SK-N-MC (cell line): ENCODE measurements at regions not wholly inside any gene's neighbourhood (a gene's known extent, or its start where the extent isn't known, plus 50 kb on each side); places are given as distances from the start of the nearest gene placed in this dataset.

Source experiments
- EZH2 ChIP-seq: fragments of 200-600 bp; sonication (generic); IDR thresholded peaks from one replicate; pipeline ENCODE4 v1.6.1; 2017; ENCODE audit warnings: antibody characterized with exemption
- FOXP2 ChIP-seq: optimal IDR thresholded peaks from 2 replicates; pipeline ENCODE3; 2011; ENCODE audit warnings: mild to moderate bottlenecking, moderate library complexity; ENCODE audit not compliant: insufficient read depth; ENCODE audit errors: extremely low read length, control extremely low read depth
- POLR2AphosphoS5 ChIP-seq: IDR thresholded peaks from 2 replicates; pipeline ENCODE4 v1.6.1; 2012; ENCODE audit warnings: mild to moderate bottlenecking, low read depth, low read length, borderline replicate concordance

DNA sequence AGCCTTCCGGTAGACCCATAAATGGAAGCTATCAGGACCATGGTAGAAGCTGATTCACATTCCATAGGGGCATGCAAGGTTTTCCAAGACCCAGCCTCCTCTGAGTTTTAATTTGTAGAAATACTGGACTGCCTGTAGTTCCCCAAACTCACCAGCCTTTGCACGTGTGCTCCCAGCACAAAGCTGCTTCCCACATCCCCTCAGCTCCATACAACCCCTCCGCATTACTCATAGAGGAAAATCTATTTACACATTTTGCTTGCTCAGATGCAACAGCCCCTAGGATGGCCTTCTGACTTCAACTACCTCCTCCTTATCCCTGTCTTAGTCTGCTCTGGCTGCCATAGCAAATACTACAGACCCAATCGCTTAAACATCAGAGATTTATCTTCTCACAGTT is 336.2 kb downstream of the SETD4 start:
- TF ChIP-seq POLR2AphosphoS5 (no peak), EZH2 (no peak), FOXP2 (no peak)
